Endothelial cell of umbilical vein (primary cell): ENCODE measurements at regions not wholly inside any gene's neighbourhood (a gene's known extent, or its start where the extent isn't known, plus 50 kb on each side); places are given as distances from the start of the nearest gene placed in this dataset.

Experiments used
- CTCF ChIP-seq, 2 donors: IDR thresholded peaks; 1 replicate in 1 of 2; 2 replicates in 1 of 2; pipeline ENCODE4 v1.5.1; 2011; ENCODE audit warnings: low read length in 2 of 2, mild to moderate bottlenecking in 2 of 2, moderate library complexity in 2 of 2, control low read depth in 1 of 2, inconsistent platforms in 1 of 2, low read depth in 1 of 2; ENCODE audit not compliant: insufficient read depth in 1 of 2; ENCODE audit errors: extremely low read depth in 1 of 2
- POLR2AphosphoS5 ChIP-seq: IDR thresholded peaks from 2 replicates; pipeline ENCODE4 v1.6.1; 2012; ENCODE audit warnings: low read depth, mild to moderate bottlenecking, control low read depth, low read length, moderate library complexity; ENCODE audit not compliant: insufficient read depth

GRCh38 chr3:150235799-150236198 is 172.3 kb upstream of the TSC22D2 start:
- TF ChIP-seq CTCF (IDR thresholded peaks at IDR 0.05; ENCODE audit: extremely low read depth in 1 of 2, insufficient read depth in 1 of 2, low read depth in 1 of 2, low read length in 2 of 2) (no peak), POLR2AphosphoS5 (no peak)
